T-cell (primary cell): ENCODE measurements at regions not wholly inside any gene's neighbourhood (a gene's known extent, or its start where the extent isn't known, plus 50 kb on each side); places are given as distances from the start of the nearest gene placed in this dataset.

Experiments
- ATAC-seq, 4 experiments: fragments of 200-7000 bp in 3 of 4; fragments of 150-1000 bp in 1 of 4; cut with Tn5 transposase; replicated peaks in 1 of 4; 1 replicate in 3 of 4; 2 replicates in 1 of 4; pipeline ENCODE4 v1.10.0; 2021; ENCODE audit warnings: moderate library complexity in 3 of 4, mild to moderate bottlenecking in 2 of 4, moderate number of reproducible peaks in 1 of 4
- CTCF ChIA-PET, 2 donors: fragments of 300-600 bp; sonication (Branson Sonifier 250); formaldehyde crosslinking; loops; one replicate each; lab custom pipeline; 2022; ENCODE audit warnings: antibody characterized with exemption in 2 of 2; lab: Charles Lee
- POLR2A ChIA-PET, 2 donors: fragments of 300-600 bp; sonication (Branson Sonifier 250); formaldehyde crosslinking; loops; one replicate each; lab custom pipeline; 2022; ENCODE audit warnings: antibody characterized with exemption in 2 of 2; lab: Charles Lee
- DNase-seq, 35 experiments: peaks; one replicate each; pipeline versions ENCODE4 v3.0.0 to v3.0.0-alpha.2; 2013 to 2023
- H3K27ac ChIP-seq: one replicate; pipeline ENCODE4 v1.5.1; 2013; ENCODE audit warnings: low read length
- H3K27me3 ChIP-seq, 2 experiments: replicated peaks in 1 of 2; 1 replicate in 1 of 2; 2 replicates in 1 of 2; pipeline versions ENCODE4 v1.6.1 to v1.7.0; 2013; ENCODE audit warnings: low read length in 1 of 2, mixed read lengths in 1 of 2; ENCODE audit not compliant: control insufficient read depth in 2 of 2, insufficient read depth in 2 of 2; ENCODE audit errors: extremely low read depth in 1 of 2
- H3K36me3 ChIP-seq, 2 donors: 1 replicate in 1 of 2; 2 replicates in 1 of 2; pipeline versions ENCODE4 v1.6.1 to v1.7.0; 2013; ENCODE audit warnings: low read length in 1 of 2; ENCODE audit not compliant: control insufficient read depth in 2 of 2, insufficient read depth in 1 of 2; ENCODE audit errors: extremely low read depth in 1 of 2
- H3K4me1 ChIP-seq, 2 experiments: 1 replicate in 1 of 2; 2 replicates in 1 of 2; pipeline versions ENCODE4 v1.6.1 to v1.7.0; 2013; ENCODE audit warnings: low read length in 2 of 2, mixed read lengths in 1 of 2; ENCODE audit not compliant: insufficient read depth in 2 of 2, control insufficient read depth in 1 of 2; ENCODE audit errors: extremely low read depth in 1 of 2
- H3K4me3 ChIP-seq, 2 donors: 1 replicate in 1 of 2; 2 replicates in 1 of 2; pipeline versions ENCODE4 v1.5.1 to v1.7.0; 2013; ENCODE audit warnings: mild to moderate bottlenecking in 2 of 2, low read length in 1 of 2, moderate library complexity in 1 of 2; ENCODE audit not compliant: control insufficient read depth in 1 of 2; ENCODE audit errors: extremely low read depth in 1 of 2
- H3K9me3 ChIP-seq: 2 replicates; pipeline ENCODE4 v1.7.0; 2013
- H3K27ac Mint-ChIP-seq, 2 donors: one replicate each; pipeline ENCODE4 v1.8.0; 2020 to 2021; ENCODE audit warnings: mild to moderate bottlenecking in 2 of 2, mixed read lengths in 2 of 2
- H3K27me3 Mint-ChIP-seq, 2 donors: one replicate each; pipeline ENCODE4 v1.8.0; 2021 to 2022; ENCODE audit warnings: mixed read lengths in 2 of 2
- H3K36me3 Mint-ChIP-seq: one replicate; pipeline ENCODE4 v1.8.0; 2021; ENCODE audit warnings: mixed read lengths
- H3K4me1 Mint-ChIP-seq, 3 donors: one replicate each; pipeline ENCODE4 v1.8.0; 2020 to 2022; ENCODE audit warnings: mixed read lengths in 3 of 3, mild to moderate bottlenecking in 1 of 3
- H3K4me3 Mint-ChIP-seq, 3 donors: one replicate each; pipeline ENCODE4 v1.8.0; 2020 to 2022; ENCODE audit warnings: mild to moderate bottlenecking in 3 of 3, mixed read lengths in 3 of 3, moderate library complexity in 3 of 3
- H3K9me3 Mint-ChIP-seq, 3 donors: one replicate each; pipeline ENCODE4 v1.8.0; 2020 to 2022; ENCODE audit warnings: mixed read lengths in 3 of 3
- WGBS: methylation state at CpG from one replicate; pipeline ENCODE4 v1.1.5; 2013; ENCODE audit warnings: missing lambda C conversion rate; ENCODE audit not compliant: insufficient coverage; 5-methylcytosine and 5-hydroxymethylcytosine counted together

GRCh38 chr5:27502236-27502635 is 463.9 kb upstream of the CDH9 start:
- H3K27me3 Mint-ChIP-seq = no peaks in the 10 kb centered on the region
- CTCF ChIA-PET = no interaction called here
- no peaks in the 10 kb centered on the region for H3K4me1 Mint-ChIP-seq
- H3K27ac Mint-ChIP-seq = no peak overlapping the region
- Histone ChIP-seq H3K27me3 (no peaks in the 10 kb centered on the region), H3K4me1 (no peaks in the 10 kb centered on the region), H3K9me3 (no peaks in the 10 kb centered on the region), H3K4me3 (no peak overlapping the region), H3K36me3 (no peaks in the 10 kb centered on the region), H3K27ac (no peak overlapping the region)
- 60% methylated on average over 1 of the region's 5 CpGs for WGBS
- DNase-seq (no peak), ATAC-seq (no peak)
- no peak overlapping the region for H3K4me3 Mint-ChIP-seq
- peaks cover 17 to 26% (median 19%) of the 10 kb centered on the region in 3 donors for H3K9me3 Mint-ChIP-seq
- H3K36me3 Mint-ChIP-seq = no peaks in the 10 kb centered on the region
- POLR2A ChIA-PET = no interaction called here

- Mint-ChIP-seq H3K27me3 (no peaks in the 10 kb centered on the region), H3K4me1 (no peaks in the 10 kb centered on the region), H3K9me3 (peaks cover 14 to 19% (median 14%) of the 10 kb centered on the region in 3 donors), H3K36me3 (no peaks in the 10 kb centered on the region), H3K27ac (no peak overlapping the region), H3K4me3 (no peak overlapping the region)
- no peaks in the 10 kb centered on the region for H3K36me3 ChIP-seq
- CTCF ChIA-PET = no interaction called here
- H3K9me3 ChIP-seq = no peaks in the 10 kb centered on the region
- no peak overlapping the region for H3K4me3 ChIP-seq
- no CpG with 5 or more reads among the region's 2 CpGs for WGBS
- H3K27me3 ChIP-seq = no peaks in the 10 kb centered on the region
- ATAC-seq (no peak), DNase-seq (no peak)
- H3K4me1 ChIP-seq = no peaks in the 10 kb centered on the region
- POLR2A ChIA-PET = no interaction called here
- no peak overlapping the region for H3K27ac ChIP-seq
Measured at GRCh38 chr5:27497491-27497890, 459.1 kb upstream of the CDH9 start.

GRCh38 chr5:27494887-27495286 is 456.5 kb upstream of the CDH9 start:
- ATAC-seq = no peak
- Histone ChIP-seq H3K9me3 (no peaks in the 10 kb centered on the region), H3K36me3 (no peaks in the 10 kb centered on the region), H3K27ac (no peak overlapping the region), H3K4me3 (no peak overlapping the region), H3K4me1 (no peaks in the 10 kb centered on the region), H3K27me3 (no peaks in the 10 kb centered on the region)
- Mint-ChIP-seq H3K27me3 (no peaks in the 10 kb centered on the region), H3K4me1 (no peaks in the 10 kb centered on the region), H3K9me3 (peaks cover 9 to 37% (median 15%) of the 10 kb centered on the region in 3 donors), H3K4me3 (no peak overlapping the region), H3K36me3 (no peaks in the 10 kb centered on the region), H3K27ac (no peak overlapping the region)
- DNase-seq = no peak
- no CpG with 5 or more reads among the region's 2 CpGs for WGBS
- POLR2A ChIA-PET = no interaction called here
- CTCF ChIA-PET = no interaction called here

DNA sequence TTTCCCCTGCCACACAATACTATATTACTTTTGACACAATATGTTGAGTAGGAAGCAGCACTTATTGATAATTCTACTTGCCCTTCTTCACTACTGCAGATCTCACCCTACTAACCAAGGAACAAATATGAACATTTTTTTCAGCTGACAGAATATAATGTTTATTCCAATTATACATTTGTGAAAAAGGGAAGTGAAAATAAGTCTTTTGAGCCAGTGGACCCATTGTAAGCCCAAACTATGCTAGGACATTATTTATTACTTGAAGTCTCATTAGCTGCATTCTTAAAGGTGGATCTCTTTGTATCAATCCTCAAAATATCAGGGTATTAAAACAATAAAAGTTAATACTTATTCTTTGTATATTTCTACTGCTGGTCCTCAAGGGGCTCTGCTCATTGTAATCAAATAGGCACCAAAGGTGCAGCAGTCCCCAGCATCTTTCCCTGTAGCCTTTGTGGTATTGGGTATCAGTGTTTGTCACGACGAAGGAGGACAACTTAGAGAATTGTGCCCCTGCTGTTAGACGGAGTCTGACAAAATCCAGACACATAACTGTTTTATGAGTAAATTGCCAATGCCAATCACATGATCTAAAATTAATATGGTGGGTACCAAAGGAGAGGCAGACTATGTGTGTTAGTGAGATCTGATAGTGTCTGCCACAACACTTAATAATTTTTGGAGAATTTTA is 453.5 kb upstream of the CDH9 start:
- no peak overlapping the region for H3K4me3 Mint-ChIP-seq
- Histone ChIP-seq H3K4me1 (no peaks in the 10 kb centered on the region), H3K36me3 (no peaks in the 10 kb centered on the region), H3K27me3 (no peaks in the 10 kb centered on the region), H3K27ac (no peak overlapping the region), H3K4me3 (no peak overlapping the region), H3K9me3 (no peaks in the 10 kb centered on the region)
- H3K27me3 Mint-ChIP-seq = no peaks in the 10 kb centered on the region
- CTCF ChIA-PET = no interaction called here
- H3K4me1 Mint-ChIP-seq = no peaks in the 10 kb centered on the region
- no peak for ATAC-seq
- H3K36me3 Mint-ChIP-seq = no peaks in the 10 kb centered on the region
- H3K27ac Mint-ChIP-seq = no peak overlapping the region
- H3K9me3 Mint-ChIP-seq = peaks cover 7 to 44% (median 20%) of the 10 kb centered on the region in 3 donors
- POLR2A ChIA-PET = no interaction called here
- WGBS = no CpG with 5 or more reads among the region's 3 CpGs
- DNase-seq = no peak

GRCh38 chr5:27491047-27491446 is 452.7 kb upstream of the CDH9 start:
- Histone ChIP-seq H3K4me1 (no peaks in the 10 kb centered on the region), H3K27ac (no peak overlapping the region), H3K36me3 (no peaks in the 10 kb centered on the region), H3K27me3 (no peaks in the 10 kb centered on the region), H3K9me3 (no peaks in the 10 kb centered on the region), H3K4me3 (no peak overlapping the region)
- H3K27ac Mint-ChIP-seq = no peak overlapping the region
- no peak overlapping the region for H3K4me3 Mint-ChIP-seq
- H3K4me1 Mint-ChIP-seq = no peaks in the 10 kb centered on the region
- POLR2A ChIA-PET = no interaction called here
- no peak for DNase-seq
- no peak for ATAC-seq
- WGBS = no CpG with 5 or more reads among the region's 2 CpGs
- H3K9me3 Mint-ChIP-seq = peaks cover 11 to 40% (median 22%) of the 10 kb centered on the region in 3 donors
- H3K27me3 Mint-ChIP-seq = no peaks in the 10 kb centered on the region
- no peaks in the 10 kb centered on the region for H3K36me3 Mint-ChIP-seq
- CTCF ChIA-PET = no interaction called here

DNA sequence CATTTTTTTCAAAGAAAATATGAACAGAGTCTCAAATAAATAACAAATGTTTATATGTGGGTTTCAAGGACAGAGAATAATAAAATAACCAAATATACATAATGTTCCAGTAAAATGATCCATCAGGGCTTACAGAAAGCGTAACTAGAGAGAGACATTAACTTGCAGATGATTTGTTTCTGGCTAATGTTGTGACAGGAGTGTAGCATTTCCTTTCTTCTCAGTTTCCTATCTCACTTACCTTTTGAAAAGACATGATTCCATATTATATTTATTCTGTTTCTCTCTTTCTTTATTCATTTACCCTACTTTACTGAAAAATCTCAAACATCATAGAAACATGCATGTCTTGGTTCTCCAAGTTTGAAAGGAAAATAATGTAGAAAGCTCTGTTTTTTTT is 451.3 kb upstream of the CDH9 start:
- Mint-ChIP-seq H3K27me3 (no peaks in the 10 kb centered on the region), H3K36me3 (no peaks in the 10 kb centered on the region), H3K4me3 (no peak overlapping the region), H3K27ac (no peak overlapping the region), H3K9me3 (peaks cover 15 to 44% (median 22%) of the 10 kb centered on the region in 3 donors), H3K4me1 (no peaks in the 10 kb centered on the region)
- POLR2A ChIA-PET = no interaction called here
- Histone ChIP-seq H3K4me1 (no peaks in the 10 kb centered on the region), H3K36me3 (no peaks in the 10 kb centered on the region), H3K4me3 (no peak overlapping the region), H3K27ac (no peak overlapping the region), H3K27me3 (no peaks in the 10 kb centered on the region), H3K9me3 (no peaks in the 10 kb centered on the region)
- ATAC-seq (no peak), DNase-seq (no peak)
- no CpG with 5 or more reads among the region's 1 CpG for WGBS
- CTCF ChIA-PET = no interaction called here

DNA sequence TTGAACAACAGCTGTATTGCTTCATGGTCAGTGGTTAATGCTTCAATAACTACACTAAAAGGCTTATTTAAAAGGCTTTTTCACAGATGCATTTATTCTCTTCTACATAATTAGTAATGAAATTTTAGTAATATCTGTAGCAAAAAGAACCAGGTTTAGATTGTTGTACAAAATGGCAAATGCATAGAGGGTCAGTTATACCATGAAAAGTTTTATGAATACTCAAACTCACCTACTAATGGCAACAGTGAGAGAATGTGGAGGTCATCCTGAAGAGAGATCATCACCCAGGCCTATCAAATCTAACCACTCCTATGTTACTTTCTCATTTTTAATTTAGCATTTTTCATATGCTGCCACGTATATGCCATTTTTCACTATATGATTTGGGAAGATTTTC is 444.3 kb upstream of the CDH9 start:
- Histone ChIP-seq H3K9me3 (no peaks in the 10 kb centered on the region), H3K27ac (no peak overlapping the region), H3K4me3 (no peak overlapping the region), H3K36me3 (no peaks in the 10 kb centered on the region), H3K27me3 (no peaks in the 10 kb centered on the region), H3K4me1 (no peaks in the 10 kb centered on the region)
- no peak overlapping the region for H3K27ac Mint-ChIP-seq
- DNase-seq (no peak), ATAC-seq (no peak)
- no peak overlapping the region for H3K4me3 Mint-ChIP-seq
- ChIA-PET CTCF (no interaction called here), POLR2A (no interaction called here)
- no CpG with 5 or more reads among the region's 1 CpG for WGBS
- no peaks in the 10 kb centered on the region for H3K4me1 Mint-ChIP-seq
- H3K27me3 Mint-ChIP-seq = no peaks in the 10 kb centered on the region
- no peaks in the 10 kb centered on the region for H3K36me3 Mint-ChIP-seq
- peaks cover 5 to 26% (median 12%) of the 10 kb centered on the region in 3 donors for H3K9me3 Mint-ChIP-seq
